ENCODE measurements at regions not wholly inside any gene's neighbourhood (a gene's known extent, or its start where the extent isn't known, plus 50 kb on each side); places are given as distances from the start of the nearest gene placed in this dataset.

DNA sequence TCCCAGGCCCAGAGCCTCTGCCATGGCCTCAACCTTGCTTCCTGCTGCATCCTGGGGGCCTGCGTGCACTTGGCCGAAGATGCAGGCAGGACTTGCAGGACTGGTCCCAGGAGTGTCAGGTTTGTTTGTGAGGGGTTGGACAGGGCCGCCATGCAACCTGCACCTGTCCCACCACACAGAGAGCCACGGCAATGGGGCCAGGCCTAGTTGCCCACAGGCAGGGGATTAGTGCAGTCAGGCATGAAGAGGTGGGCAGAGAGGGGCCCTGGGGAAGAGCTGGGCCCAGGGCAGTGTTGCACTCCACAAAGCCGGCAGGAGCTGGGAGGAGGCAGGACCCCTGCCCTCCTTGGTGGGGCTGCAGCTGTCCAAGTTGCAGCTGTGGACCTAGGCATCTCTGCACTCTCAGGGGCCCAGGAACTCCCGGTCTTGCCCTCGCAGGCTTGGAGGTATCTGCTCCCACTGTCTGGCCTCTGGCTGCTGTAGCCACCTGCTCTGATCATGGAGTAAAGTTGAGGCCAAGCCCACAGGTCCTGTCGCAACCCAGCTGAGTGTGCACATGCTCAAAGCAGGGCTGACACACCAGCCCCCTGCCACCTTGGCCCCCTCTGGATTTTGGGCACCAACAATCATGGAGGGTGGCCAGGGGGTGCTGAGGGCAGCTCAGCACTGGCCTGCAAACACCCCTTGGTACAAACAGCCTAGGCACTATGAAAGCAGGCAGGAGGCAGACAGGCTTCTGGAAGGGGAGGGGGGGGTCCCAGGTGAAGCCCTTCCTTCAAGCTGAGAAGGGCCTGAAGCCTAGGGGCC is 190.4 kb upstream of the PCDH10 start:
- in situ Hi-C loops (cut with HindIII; ENCODE audit: low sequenced_read_pairs): no loop called here

GRCh38 chr4:132981611-132982010 is 167.5 kb upstream of the PCDH10 start:
- in situ Hi-C loops (cut with HindIII; ENCODE audit: low sequenced_read_pairs): no loop called here

DNA sequence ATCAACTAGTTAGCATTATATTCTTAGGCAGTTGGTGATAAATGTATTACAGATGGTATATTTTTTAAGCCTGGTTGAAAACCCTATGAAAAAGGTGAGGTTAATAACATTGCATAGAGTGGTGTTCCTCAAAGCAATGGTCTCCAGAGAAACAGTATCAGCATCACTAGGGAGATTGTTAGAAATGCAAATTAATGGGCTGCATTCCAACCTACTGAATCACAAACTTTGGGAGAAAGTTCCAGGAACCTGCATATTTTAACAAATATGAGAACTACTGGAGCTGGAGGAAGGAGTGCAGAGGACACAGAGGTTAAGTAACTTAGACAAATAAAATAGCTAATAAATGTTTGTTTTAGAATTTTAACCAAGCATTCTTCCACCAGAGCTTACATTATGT is 166.9 kb upstream of the PCDH10 start:
- in situ Hi-C loops (cut with HindIII; ENCODE audit: low sequenced_read_pairs): no loop called here

DNA sequence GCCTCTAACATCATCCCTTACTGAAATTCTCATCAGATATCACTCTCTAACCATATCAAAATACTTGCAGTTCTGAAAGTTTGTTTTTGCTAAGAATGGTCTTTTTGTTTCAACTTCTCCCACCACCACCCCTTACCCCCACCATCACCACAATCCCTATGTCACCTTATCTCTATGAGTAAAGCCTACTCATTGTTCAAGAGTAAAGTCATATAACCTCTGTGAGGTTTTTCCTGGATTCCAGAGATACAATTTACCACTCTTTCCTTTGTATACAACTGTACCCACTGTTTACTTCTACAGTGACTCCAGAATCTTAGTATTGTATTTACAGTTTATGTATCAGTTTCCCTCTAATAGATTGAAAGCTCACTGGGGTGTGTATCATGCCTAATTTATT is 158.0 kb upstream of the PCDH10 start:
- in situ Hi-C loops (cut with HindIII; ENCODE audit: low sequenced_read_pairs): no loop called here

DNA sequence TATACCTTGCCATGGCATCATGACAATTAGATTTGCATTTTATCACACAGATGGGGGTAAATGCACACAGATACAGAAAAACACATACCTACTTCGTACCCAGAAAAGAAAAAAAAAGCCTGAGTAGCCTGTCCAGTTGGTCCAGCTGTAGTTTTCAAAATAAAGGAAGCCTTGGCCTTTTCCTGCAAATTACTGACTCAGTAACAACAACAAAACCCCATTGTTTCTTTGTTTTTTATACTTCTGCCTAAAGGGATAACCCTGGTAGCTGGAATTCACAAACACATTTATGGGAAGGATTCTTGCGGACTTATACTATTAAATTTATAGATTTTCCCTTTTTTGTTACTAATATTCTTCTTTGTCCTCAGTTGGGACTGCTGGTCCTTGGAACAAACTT is 156.4 kb upstream of the PCDH10 start:
- in situ Hi-C loops (cut with HindIII; ENCODE audit: low sequenced_read_pairs): no loop called here

DNA sequence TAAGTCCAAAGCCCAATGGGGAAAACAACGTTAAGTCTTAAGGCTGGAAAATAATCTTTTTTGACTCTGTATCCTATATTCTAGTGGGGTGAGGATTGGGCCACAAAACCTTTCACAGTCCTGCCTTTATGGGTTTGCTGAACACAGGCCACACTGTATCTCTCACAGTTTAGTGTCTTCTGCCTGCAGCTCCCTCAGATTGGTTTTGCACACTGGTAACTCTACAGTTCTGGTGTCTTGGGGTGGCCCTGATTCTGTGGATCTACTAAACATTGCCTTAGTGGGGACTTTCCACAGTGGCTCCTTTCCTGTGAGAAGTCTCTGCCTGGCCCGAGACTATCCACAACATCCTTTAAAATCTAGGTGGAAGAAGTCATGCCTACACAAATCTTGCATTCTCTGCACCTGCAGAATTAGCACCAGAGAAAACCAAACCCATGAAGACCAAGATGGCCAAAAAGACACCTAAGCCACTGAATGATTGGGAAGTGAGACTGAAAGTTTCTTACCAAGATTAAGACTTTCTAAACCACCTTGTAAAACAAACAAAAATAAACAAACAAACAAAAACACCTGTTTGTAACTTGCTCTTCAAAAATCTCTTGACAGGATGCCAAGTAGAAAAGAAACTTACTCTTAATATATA is 150.4 kb upstream of the PCDH10 start:
- in situ Hi-C loops (cut with HindIII; ENCODE audit: low sequenced_read_pairs): no loop called here

DNA sequence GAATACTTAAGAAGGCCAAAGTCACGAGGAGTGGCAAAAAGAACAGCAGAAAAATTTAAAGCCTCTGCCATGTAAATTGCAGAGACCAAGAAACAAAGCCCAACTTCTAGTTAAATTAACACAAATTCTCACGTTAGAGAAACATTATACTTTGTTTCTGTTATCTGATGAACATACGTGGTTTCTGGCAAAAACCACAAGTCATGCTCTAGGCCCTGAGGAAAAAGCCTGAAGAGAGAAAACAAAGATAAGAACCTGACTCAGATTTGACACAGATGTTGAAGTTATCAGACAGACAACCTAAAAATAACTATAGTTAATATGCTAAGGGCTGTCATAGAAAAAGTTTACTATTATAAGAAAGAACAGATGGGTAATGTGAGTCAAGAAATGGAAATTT is 149.1 kb upstream of the PCDH10 start:
- in situ Hi-C loops (cut with HindIII; ENCODE audit: low sequenced_read_pairs): no loop called here

GRCh38 chr4:133003169-133003568 is 145.9 kb upstream of the PCDH10 start:
- in situ Hi-C loops (cut with HindIII; ENCODE audit: low sequenced_read_pairs): no loop called here

- in situ Hi-C loops (cut with HindIII; ENCODE audit: low sequenced_read_pairs): loop anchor here (5.0 kb wide), 1 partner anchor 48 kb away; no protein-coding TSS in a partner anchor
These were observed 134.5 kb upstream of the PCDH10 start for GRCh38 chr4:133014473-133015135.

- in situ Hi-C loops (cut with HindIII; ENCODE audit: low sequenced_read_pairs): no loop called here
These were observed 103.8 kb upstream of the PCDH10 start for GRCh38 chr4:133045288-133045687.

DNA sequence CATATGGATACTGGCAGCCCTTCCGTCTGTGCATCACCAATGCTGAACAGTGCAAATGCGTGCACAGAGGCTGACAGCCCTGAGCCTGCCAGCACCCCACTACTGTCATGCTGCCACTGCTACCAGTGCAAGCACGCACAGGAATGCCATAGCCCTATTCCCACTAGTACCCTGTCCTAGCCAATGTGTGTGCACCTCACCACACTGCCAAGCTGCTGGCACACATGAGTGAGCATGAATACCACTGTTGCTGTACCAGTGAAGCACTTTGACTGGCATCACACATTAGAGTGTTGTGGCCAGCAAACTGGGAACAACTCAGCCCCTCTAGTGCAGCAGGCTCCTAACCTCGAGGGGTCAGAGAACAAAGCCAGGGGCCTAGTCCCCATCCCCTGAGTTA is 102.9 kb upstream of the PCDH10 start:
- in situ Hi-C loops (cut with HindIII; ENCODE audit: low sequenced_read_pairs): no loop called here

DNA sequence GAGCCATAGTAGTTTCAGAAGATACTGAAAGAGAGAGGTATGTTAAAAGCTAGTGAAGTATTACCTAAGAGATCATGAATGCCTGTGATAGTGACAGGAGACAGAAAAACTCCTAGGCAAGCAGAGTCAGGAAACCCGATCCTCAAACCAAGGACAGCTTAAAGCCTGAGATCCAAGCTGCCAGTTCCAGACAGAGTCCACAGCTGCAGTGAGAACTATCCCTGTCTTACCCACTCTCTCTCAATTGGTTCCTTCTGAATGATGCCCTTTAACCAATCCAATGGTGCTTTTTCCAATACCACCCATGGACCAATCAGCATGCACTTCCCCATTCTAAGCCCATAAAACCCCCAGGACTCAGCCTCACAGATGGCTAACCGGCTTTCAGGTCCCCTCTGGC is 90.4 kb upstream of the PCDH10 start:
- in situ Hi-C loops (cut with HindIII; ENCODE audit: low sequenced_read_pairs): no loop called here

GRCh38 chr4:133059117-133059516 is 90.0 kb upstream of the PCDH10 start:
- in situ Hi-C loops (cut with HindIII; ENCODE audit: low sequenced_read_pairs): no loop called here

- in situ Hi-C loops (cut with HindIII; ENCODE audit: low sequenced_read_pairs): loop anchor here (5.0 kb wide), 1 partner anchor 46 kb away; no protein-coding TSS in a partner anchor
These were observed 86.2 kb upstream of the PCDH10 start for GRCh38 chr4:133062851-133063250.

- in situ Hi-C loops (cut with HindIII; ENCODE audit: low sequenced_read_pairs): no loop called here
These were observed 81.0 kb upstream of the PCDH10 start for GRCh38 chr4:133068083-133068482.

DNA sequence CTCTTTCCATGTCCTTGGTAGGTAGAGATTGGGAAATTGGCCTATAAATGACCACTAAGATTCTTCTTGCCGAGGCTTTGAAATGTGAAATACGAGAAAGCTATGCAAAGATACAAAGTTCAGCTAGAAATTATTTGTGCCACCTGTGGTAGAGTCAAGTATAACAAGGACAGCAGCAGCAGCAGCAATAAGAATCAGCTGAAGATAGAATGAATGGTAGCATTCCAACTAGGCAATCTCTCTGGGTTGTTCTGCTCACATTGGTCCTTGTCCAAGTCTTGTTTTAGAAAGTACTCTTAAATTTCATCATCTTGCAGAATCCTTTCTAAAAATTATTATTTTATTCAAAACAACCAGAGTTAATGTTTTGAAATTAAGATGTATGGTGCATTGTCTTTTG is 67.8 kb upstream of the PCDH10 start:
- in situ Hi-C loops (cut with HindIII; ENCODE audit: low sequenced_read_pairs): no loop called here

DNA sequence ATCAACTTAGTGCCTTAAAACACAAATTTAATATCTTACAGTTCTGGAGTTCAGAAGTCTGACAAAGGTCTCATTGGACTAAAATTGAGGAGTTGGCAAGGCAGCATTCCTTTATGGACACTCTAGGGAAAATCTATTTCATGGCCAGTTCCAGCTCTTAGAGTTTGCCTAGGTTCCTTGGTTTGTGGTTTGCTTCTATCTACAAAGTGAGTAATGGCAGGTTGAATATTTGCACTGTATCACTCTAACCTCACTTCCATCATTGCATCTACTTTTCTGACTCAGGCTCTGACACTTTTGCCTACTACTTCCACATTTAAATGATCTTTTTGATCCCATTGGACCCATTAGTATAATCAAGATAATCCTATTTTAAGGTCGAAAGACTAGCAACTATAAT is 64.7 kb upstream of the PCDH10 start:
- in situ Hi-C loops (cut with HindIII; ENCODE audit: low sequenced_read_pairs): no loop called here

DNA sequence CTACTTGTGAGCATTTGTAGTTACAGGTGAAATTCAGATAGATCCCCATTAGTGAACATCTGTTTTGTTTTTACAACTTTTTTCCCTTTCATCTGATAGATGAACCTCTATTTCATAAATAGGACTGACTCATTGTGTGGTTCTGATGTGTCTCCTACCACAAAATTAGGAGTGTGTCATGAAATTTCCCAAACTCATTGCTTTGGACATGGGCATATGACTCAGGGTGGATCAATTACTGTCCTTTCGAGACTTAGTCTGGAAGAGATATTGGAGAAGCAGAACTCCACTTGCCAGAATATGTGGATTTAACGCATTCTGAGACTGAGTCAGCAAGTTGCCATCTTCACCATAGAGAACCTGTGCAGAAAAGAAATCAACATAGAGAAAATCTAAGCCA is 53.5 kb upstream of the PCDH10 start:
- in situ Hi-C loops (cut with HindIII; ENCODE audit: low sequenced_read_pairs): no loop called here

- in situ Hi-C loops (cut with HindIII; ENCODE audit: low sequenced_read_pairs): no loop called here
These were observed 52.1 kb upstream of the PCDH10 start for GRCh38 chr4:133096972-133097371.
